Choroid plexus epithelial cell (primary cell): ENCODE measurements at regions not wholly inside any gene's neighbourhood (a gene's known extent, or its start where the extent isn't known, plus 50 kb on each side); places are given as distances from the start of the nearest gene placed in this dataset.
"Not testable (repeated sequence)": the region's sequence is repeated elsewhere in the genome, so short reads cannot be mapped to it uniquely, and the experiment has no call there.

Experiments used
- DNase-seq: peaks from one replicate; pipeline ENCODE4 v3.0.0-alpha.2; 2010; ENCODE audit warnings: low read depth
- H3K4me3 ChIP-seq: 2 replicates; pipeline ENCODE4 v1.5.1; 2011; ENCODE audit warnings: low read depth, mild to moderate bottlenecking, control low read depth, low read length, moderate library complexity
- CTCF ChIP-seq: conservative IDR thresholded peaks from 2 replicates; pipeline ENCODE4 v1.5.1; 2011; ENCODE audit warnings: low read depth, mild to moderate bottlenecking, control low read depth, inconsistent platforms, low read length, moderate library complexity

- peak overlapping the region; percentile 26 for H3K4me3 ChIP-seq
- TF ChIP-seq CTCF, result peak; percentile 36
- DNase-seq, result peak; percentile 16
Measured at GRCh38 chr9:42806674-42807073, 623.2 kb downstream of the SPATA31A6 start.

- not testable (repeated sequence) for DNase-seq, H3K4me3 ChIP-seq
Measured at GRCh38 chr9:42821468-42821867, 638.0 kb downstream of the SPATA31A6 start.

GRCh38 chr9:42848156-42848555 is 664.7 kb downstream of the SPATA31A6 start:
- not testable (repeated sequence) for DNase-seq, H3K4me3 ChIP-seq

GRCh38 chr9:42850896-42851693 is 667.6 kb downstream of the SPATA31A6 start:
- H3K4me3 ChIP-seq, DNase-seq: not testable (repeated sequence)

- H3K4me3 ChIP-seq, DNase-seq: not testable (repeated sequence)
Measured at GRCh38 chr9:42851701-42852100, 668.2 kb downstream of the SPATA31A6 start.

- peak; percentile 33 for TF ChIP-seq CTCF
- peak overlapping the region; percentile 39 for H3K4me3 ChIP-seq
- DNase-seq, result peak; percentile 65
Measured at GRCh38 chr9:42852133-42852930, 668.9 kb downstream of the SPATA31A6 start.

GRCh38 chr9:42860133-42860532 is 676.7 kb downstream of the SPATA31A6 start:
- not testable (repeated sequence) for H3K4me3 ChIP-seq, DNase-seq

GRCh38 chr9:42862465-42862864 is 679.0 kb downstream of the SPATA31A6 start:
- not testable (repeated sequence) for DNase-seq, H3K4me3 ChIP-seq
